ENCODE measurements at regions not wholly inside any gene's neighbourhood (a gene's known extent, or its start where the extent isn't known, plus 50 kb on each side); places are given as distances from the start of the nearest gene placed in this dataset.

DNA sequence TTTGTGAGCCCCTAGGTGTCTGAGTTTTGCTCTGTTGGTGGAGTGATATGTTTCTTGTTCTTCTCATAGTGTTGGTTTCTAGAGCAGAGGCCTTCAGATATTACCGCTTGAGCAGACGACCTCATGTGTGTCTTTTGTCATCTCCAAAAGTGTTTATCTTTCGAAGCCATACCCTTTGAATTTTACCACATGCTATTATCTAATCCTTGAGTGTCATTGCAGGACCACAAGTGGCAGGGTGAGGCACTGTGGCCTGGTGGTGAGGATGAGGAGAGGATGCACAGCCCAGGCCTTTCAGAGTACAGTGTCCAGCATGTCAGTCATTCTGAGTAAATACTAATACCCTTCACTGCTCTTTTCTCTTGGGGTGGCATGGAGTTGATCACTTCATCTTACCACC is 57.2 kb upstream of the CISTR start:
- Histone ChIP-seq H3K4me1 (ENCODE audit: insufficient read depth) (peaks cover 6% of the 10 kb centered on the region), H3K9me3 (no peaks in the 10 kb centered on the region), H3K36me3 (no peaks in the 10 kb centered on the region), H3K4me3 (no peak overlapping the region), H3K27ac (no peak overlapping the region), H3K27me3 (no peaks in the 10 kb centered on the region)
- intact Hi-C loops (cut with DNase I) = no loop called here
- WGBS, 3 donors = 63 to 90% (median 63%) methylated on average over 3 of the region's 3 CpGs
- no peak for DNase-seq
- TF ChIP-seq EP300 (IDR thresholded peaks at IDR 0.05) = no peak
- TF ChIP-seq, protein P1, sequence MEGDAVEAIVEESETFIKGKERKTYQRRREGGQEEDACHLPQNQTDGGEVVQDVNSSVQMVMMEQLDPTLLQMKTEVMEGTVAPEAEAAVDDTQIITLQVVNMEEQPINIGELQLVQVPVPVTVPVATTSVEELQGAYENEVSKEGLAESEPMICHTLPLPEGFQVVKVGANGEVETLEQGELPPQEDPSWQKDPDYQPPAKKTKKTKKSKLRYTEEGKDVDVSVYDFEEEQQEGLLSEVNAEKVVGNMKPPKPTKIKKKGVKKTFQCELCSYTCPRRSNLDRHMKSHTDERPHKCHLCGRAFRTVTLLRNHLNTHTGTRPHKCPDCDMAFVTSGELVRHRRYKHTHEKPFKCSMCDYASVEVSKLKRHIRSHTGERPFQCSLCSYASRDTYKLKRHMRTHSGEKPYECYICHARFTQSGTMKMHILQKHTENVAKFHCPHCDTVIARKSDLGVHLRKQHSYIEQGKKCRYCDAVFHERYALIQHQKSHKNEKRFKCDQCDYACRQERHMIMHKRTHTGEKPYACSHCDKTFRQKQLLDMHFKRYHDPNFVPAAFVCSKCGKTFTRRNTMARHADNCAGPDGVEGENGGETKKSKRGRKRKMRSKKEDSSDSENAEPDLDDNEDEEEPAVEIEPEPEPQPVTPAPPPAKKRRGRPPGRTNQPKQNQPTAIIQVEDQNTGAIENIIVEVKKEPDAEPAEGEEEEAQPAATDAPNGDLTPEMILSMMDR (IDR thresholded peaks at IDR 0.05) = no peak
- no peak for TF ChIP-seq POLR2A (IDR thresholded peaks at IDR 0.05)

DNA sequence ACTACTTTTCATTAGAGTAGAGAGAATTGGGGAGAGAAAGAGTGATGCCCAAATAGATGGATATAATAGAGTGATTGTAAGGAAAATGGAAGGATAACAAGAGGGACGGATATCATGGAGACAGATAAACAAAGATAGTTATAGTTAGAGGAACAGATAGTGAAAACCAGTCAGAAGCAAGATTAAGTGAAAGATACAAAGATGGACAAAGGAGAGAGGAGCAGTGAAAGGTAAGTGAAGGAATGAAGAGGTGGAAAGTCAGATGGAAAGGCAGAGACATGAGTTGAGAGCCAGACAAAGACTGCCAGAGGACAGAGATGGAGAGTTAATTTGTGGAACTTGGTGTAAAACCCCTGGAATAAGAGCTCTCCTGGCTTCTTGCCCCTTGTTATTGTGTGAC is 59.2 kb upstream of the CISTR start:
- intact Hi-C loops (cut with DNase I) = no loop called here
- Histone ChIP-seq H3K4me1 (ENCODE audit: insufficient read depth) (peaks cover 6% of the 10 kb centered on the region), H3K27me3 (no peaks in the 10 kb centered on the region), H3K36me3 (no peaks in the 10 kb centered on the region), H3K27ac (no peak overlapping the region), H3K9me3 (no peaks in the 10 kb centered on the region), H3K4me3 (no peak overlapping the region)
- 82 to 94% (median 87%) methylated on average over 1 of the region's 1 CpG for WGBS, 3 donors
- no peak for DNase-seq
- TF ChIP-seq POLR2A (IDR thresholded peaks at IDR 0.05) = no peak
- TF ChIP-seq, protein P1 (IDR thresholded peaks at IDR 0.05) = no peak
- no peak for TF ChIP-seq EP300 (IDR thresholded peaks at IDR 0.05)

DNA sequence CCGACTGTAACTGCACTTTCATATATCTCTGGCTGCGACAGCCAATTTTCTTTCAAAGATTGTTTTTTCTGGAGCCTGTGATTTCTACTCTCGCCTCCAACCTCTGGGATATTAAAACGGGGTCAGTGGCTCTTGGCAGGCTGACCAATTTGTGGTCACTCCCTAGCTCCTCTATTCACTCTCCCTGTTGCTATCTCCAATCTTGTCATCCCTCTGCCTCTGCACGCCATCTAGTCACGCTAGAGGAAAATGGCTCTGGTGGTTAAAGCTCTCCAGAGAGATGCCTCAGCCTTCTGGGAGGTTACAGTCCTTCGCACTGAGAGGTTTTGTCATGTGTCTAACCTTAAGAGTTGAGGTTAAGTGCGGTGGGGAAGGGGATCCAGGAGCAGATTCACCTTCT is 59.8 kb upstream of the CISTR start:
- Histone ChIP-seq H3K27me3 (no peaks in the 10 kb centered on the region), H3K4me1 (ENCODE audit: insufficient read depth) (peaks cover 4% of the 10 kb centered on the region), H3K36me3 (no peaks in the 10 kb centered on the region), H3K27ac (no peak overlapping the region), H3K4me3 (no peak overlapping the region), H3K9me3 (no peaks in the 10 kb centered on the region)
- DNase-seq = no peak
- TF ChIP-seq POLR2A (IDR thresholded peaks at IDR 0.05) (no peak), EP300 (IDR thresholded peaks at IDR 0.05) (no peak)
- TF ChIP-seq, protein P1 (IDR thresholded peaks at IDR 0.05) = no peak
- intact Hi-C loops (cut with DNase I) = no loop called here
- WGBS, 3 donors = 16 to 20% (median 18%) methylated on average over 8 of the region's 8 CpGs

DNA sequence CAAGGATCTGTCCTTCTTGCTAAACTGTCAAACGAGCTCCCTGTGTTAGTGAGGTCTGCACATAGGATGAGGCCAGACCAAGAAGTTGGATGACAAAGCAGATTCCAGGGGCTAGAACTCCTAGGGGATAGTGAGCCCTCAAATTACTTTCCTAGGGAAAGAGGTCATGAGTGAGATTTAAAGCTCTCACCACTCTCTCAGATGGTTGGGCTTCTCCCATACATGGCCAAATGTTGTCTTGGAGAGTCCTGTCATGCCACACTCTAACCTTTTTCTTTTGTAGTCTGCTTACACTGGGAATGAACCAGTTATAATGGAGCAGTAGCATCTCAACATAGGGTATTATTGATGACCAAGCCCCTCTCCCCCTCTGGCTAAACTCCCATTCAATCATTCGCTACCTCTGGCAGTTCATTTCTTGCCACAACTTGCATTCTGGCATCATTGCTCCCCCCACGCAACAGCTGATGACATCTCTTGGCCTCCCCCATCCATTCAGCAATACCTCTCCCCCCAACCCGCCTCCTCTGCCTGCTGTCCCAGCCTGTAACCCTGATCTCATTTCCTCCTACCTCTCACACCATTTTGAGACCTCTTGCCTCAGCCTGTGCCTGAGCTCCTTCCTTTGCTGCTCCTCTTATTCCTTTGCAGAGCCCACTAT is 64.7 kb upstream of the CISTR start:
- intact Hi-C loops (cut with DNase I) = no loop called here
- 66 to 81% (median 77%) methylated on average over 4 of the region's 4 CpGs for WGBS, 3 donors
- Histone ChIP-seq H3K27ac (no peak overlapping the region), H3K9me3 (no peaks in the 10 kb centered on the region), H3K4me1 (ENCODE audit: insufficient read depth) (no peaks in the 10 kb centered on the region), H3K4me3 (no peak overlapping the region), H3K36me3 (no peaks in the 10 kb centered on the region), H3K27me3 (no peaks in the 10 kb centered on the region)
- TF ChIP-seq POLR2A (IDR thresholded peaks at IDR 0.05) (no peak), EP300 (IDR thresholded peaks at IDR 0.05) (no peak)
- TF ChIP-seq, protein P1 (IDR thresholded peaks at IDR 0.05) = no peak
- no peak for DNase-seq

Data from ovary (tissue), 7 donors.